Subcutaneous abdominal adipose tissue (tissue), 5 donors: ENCODE measurements at regions not wholly inside any gene's neighbourhood (a gene's known extent, or its start where the extent isn't known, plus 50 kb on each side); places are given as distances from the start of the nearest gene placed in this dataset.

ENCODE experiments used
- H3K27ac ChIP-seq: one replicate; pipeline ENCODE4 v1.7.0; 2013; ENCODE audit warnings: low read depth, mild to moderate bottlenecking, inconsistent platforms, low read length, moderate library complexity
- H3K27me3 ChIP-seq, 5 donors: one replicate each; pipeline ENCODE4 v1.7.0; 2013; ENCODE audit warnings: low read length in 5 of 5, inconsistent platforms in 1 of 5; ENCODE audit not compliant: control insufficient read depth in 5 of 5, insufficient read depth in 4 of 5
- H3K36me3 ChIP-seq, 5 donors: one replicate each; pipeline ENCODE4 v1.7.0; 2013; ENCODE audit warnings: low read length in 5 of 5; ENCODE audit not compliant: control insufficient read depth in 5 of 5, insufficient read depth in 5 of 5
- H3K4me1 ChIP-seq, 5 donors: one replicate each; pipeline ENCODE4 v1.7.0; 2013; ENCODE audit warnings: low read length in 5 of 5, mild to moderate bottlenecking in 3 of 5, moderate library complexity in 1 of 5; ENCODE audit not compliant: control insufficient read depth in 5 of 5, insufficient read depth in 5 of 5
- H3K4me3 ChIP-seq, 5 donors: one replicate each; pipeline ENCODE4 v1.7.0; 2013; ENCODE audit warnings: low read length in 5 of 5, low read depth in 1 of 5
- H3K9ac ChIP-seq, 5 donors: one replicate each; pipeline ENCODE4 v1.7.0; 2013; ENCODE audit warnings: low read length in 5 of 5, mild to moderate bottlenecking in 4 of 5, moderate library complexity in 3 of 5
- H3K9me3 ChIP-seq, 5 donors: one replicate each; pipeline ENCODE4 v1.7.0; 2013; ENCODE audit warnings: low read length in 5 of 5; ENCODE audit not compliant: control insufficient read depth in 5 of 5
- donor health status: healthy.
- donor health status: healthy.
- donor health status: healthy.
- donor health status: healthy.
- donor health status: healthy.

DNA sequence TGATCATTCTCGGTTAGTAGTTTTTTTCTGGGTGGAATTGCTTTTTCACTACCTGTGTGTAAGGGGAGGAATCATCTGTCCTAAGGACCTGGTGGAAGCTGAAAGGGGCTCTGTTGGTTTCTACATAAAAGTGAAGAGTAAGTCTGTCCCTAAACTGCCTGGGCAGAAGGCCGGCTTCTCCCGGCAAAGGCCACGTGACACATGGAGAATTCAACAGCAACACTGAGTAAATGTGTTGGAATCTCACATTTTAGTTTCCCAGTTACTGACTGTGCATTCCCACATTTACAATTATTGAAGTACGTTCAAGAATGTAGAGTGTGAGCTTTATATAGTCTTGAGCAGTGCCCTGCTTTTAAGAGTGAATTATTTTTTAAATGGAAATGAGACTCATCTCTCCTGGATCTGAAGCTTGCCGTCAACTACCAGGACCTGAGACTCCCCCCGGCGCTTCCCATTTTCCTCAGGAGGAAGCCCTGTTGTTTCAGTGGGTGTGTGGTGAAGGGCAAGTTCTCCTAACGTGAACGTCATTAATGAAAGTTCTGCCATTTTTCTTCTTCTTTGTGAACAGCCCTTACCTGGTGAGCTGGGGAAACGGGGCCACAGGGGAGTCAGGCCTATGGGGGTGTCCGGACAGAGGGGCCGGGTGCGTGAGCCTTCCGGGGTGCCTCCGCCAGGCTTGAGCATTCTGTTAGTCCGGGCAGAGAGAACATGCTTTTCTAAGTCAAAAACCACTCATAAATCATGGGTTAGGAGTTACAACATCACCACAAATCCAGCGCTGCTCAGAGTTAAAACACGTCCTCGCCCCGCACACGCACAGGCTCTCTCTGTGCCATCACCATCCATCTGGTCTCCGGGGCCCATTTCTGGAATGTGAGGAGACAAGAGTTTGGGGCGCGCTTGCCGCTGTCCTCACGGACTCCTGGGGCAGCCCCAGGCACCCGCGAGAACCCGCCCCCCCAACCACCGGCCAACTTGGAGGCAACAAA, 56.6 kb upstream of the SMOC2 start:
- H3K27ac ChIP-seq, result peak overlapping the region; percentile 65
- H3K9ac ChIP-seq, result no peak overlapping the region
- H3K9me3 ChIP-seq, result peaks cover 0 to 5% (median 0%) of the 10 kb centered on the region in 5 donors
- peak overlapping the region in 3 of 5 donors; percentile 32 to 37 (median 32) for H3K4me3 ChIP-seq
- peaks cover 0 to 2% (median 0%) of the 10 kb centered on the region in 5 donors for H3K27me3 ChIP-seq
- H3K4me1 ChIP-seq, result peaks cover 8 to 24% (median 18%) of the 10 kb centered on the region in 5 donors
- H3K36me3 ChIP-seq, result no peaks in the 10 kb centered on the region

DNA sequence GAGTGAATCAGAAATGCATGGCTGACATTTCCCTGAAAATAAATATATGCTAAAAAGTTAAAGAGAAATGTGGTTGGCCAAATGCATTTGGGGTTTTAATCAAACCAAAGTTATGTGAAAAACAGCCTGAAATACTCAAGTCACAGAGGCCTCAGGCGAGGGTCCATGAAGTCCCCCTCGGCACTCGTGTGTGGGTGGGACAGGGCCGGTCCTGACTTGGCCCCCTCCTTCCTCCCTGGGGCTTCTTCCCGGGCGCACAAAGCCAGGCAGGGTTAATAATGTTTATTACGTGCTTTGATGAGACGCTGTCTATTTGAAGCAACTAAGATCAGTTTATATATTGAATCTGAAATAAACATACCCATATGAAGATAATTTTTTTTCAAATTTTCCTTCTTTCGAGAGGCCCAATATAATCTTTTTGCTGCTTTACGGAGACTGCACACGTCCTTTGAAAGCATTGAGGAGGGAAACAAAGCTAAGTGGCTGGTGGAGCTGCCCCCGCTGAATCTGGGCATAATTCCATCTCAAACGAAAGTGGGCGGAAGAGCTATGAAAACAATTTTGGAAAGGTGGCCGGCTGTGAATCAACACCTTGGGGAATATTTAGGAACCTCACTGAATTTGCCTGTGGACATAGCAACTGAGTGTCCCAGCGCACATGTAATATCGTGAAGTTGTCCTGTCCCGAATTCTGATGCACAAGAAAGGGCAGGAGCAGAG, 55.8 kb upstream of the SMOC2 start:
- H3K4me3 ChIP-seq, result peak overlapping the region in 1 of 5 donors; percentile 37
- no peak overlapping the region for H3K9ac ChIP-seq
- peaks cover 8 to 24% (median 18%) of the 10 kb centered on the region in 5 donors for H3K4me1 ChIP-seq
- no peaks in the 10 kb centered on the region for H3K36me3 ChIP-seq
- H3K9me3 ChIP-seq, result peaks cover 0 to 5% (median 0%) of the 10 kb centered on the region in 5 donors
- H3K27ac ChIP-seq, result peak overlapping the region; percentile 65
- peaks cover 0 to 2% (median 0%) of the 10 kb centered on the region in 5 donors for H3K27me3 ChIP-seq

DNA sequence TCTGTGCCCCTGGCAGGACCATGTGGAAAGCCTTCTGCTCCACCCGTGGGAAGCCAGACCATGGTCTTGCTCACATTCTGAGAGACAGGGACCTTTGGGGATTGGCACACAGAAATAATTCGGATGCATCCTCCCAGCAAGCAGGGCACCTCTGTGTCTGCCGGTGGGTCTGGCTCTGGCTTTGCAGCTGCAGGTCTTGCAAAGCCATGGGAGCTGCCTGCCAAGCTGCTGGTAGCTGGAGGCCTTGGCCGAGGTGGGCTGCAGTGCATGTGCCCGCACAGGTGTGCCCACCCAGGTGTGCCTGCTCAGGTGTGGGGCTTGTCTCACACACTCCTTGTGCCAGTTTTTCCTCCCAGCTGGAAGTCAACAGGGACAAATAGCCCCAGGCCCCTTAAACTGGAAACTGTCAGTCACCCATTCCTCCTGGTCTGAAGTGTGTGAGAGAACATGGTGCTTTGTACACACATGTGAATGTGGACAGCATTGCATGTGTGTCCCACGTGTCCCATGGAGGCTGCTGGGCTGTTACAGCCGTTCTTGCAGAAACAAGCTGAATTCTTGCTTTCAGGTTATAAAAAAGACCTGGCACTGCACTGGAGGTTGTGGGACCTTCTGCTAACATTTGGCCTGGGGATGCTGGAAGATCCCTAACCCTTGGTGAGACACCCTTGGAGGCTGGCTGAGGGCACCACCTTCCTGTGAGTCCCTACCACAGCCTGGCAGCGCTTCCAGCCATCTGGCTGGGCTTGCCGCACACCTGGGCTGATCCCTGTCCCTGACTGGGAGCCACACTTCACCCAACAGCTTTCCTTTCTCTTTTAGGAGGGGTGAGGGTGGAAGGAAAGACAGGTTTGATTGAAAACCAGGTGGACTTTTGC, 54.9 kb upstream of the SMOC2 start:
- Histone ChIP-seq H3K27me3 (peaks cover 0 to 7% (median 3%) of the 10 kb centered on the region in 5 donors), H3K9me3 (peaks cover 0 to 5% (median 0%) of the 10 kb centered on the region in 5 donors), H3K9ac (no peak overlapping the region), H3K27ac (no peak overlapping the region), H3K4me3 (no peak overlapping the region), H3K36me3 (no peaks in the 10 kb centered on the region), H3K4me1 (peaks cover 4 to 24% (median 18%) of the 10 kb centered on the region in 5 donors)

DNA sequence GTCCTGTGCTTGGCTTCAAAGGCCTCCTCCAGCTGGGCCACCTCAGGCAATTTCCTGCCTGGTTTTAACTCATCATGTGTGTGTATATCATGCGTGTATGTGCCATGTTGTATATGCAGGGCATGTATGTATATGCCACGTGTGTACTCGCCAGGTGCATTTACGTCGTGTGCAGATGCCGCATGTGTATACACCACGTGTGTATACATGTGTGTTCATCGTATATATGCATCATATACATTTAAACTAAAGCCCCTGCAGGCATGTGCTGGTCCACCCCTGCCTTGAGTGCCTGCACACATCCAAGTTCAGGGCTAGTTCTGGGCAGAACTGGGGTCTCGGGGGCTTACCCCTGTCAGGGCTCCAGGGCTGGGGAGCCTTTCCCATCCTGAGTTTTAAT, 54.0 kb upstream of the SMOC2 start:
- no peaks in the 10 kb centered on the region for H3K36me3 ChIP-seq
- H3K4me1 ChIP-seq, result peaks cover 4 to 24% (median 18%) of the 10 kb centered on the region in 5 donors
- H3K4me3 ChIP-seq, result no peak overlapping the region
- H3K27me3 ChIP-seq, result peaks cover 0 to 11% (median 5%) of the 10 kb centered on the region in 5 donors
- H3K9me3 ChIP-seq, result peaks cover 0 to 5% (median 0%) of the 10 kb centered on the region in 5 donors
- H3K27ac ChIP-seq, result no peak overlapping the region
- H3K9ac ChIP-seq, result no peak overlapping the region

DNA sequence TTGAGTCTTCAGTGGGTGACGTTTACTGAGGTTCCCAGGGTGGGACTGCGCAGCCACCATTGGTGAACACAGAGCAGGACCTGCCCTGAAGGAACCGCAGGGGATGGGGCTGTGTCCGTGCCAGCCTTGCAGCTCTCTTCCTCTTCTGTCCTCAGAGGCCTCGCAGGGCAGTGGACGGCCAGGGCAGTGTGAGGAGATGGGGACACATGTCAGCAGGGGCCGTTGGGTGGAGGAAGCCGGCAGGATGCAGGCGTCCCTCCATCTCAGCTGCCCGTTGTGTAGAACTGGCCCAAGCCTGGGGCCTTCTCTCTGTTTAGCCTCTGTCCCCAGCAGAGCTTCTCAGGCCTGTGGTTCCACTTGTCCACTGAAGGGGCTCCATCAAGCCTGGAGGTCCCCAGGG, 53.6 kb upstream of the SMOC2 start:
- Histone ChIP-seq H3K9ac (no peak overlapping the region), H3K4me1 (peaks cover 4 to 24% (median 18%) of the 10 kb centered on the region in 5 donors), H3K36me3 (no peaks in the 10 kb centered on the region), H3K9me3 (peaks cover 0 to 5% (median 0%) of the 10 kb centered on the region in 5 donors), H3K27me3 (peaks cover 0 to 11% (median 5%) of the 10 kb centered on the region in 5 donors), H3K4me3 (no peak overlapping the region), H3K27ac (no peak overlapping the region)

DNA sequence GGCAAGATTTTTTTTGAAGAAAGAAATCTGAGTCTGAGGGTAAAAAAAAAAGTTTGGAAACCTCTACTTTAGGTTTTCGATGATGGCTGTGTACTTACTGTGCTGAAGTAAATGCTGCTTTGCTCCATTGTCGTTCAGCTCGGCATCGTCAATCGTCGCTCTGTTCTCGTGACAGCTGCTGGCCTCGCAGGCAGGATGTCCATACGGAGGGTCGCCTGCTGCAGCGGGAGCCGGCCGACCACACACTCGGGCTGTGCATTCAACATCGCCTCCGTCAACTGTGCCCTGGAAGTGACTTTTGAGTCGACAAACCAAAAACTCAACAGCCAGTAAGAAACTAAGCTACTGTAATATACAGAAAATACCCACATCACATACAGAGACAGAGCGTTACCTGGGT, 53.1 kb upstream of the SMOC2 start:
- Histone ChIP-seq H3K36me3 (no peaks in the 10 kb centered on the region), H3K4me3 (no peak overlapping the region), H3K27me3 (peaks cover 0 to 11% (median 5%) of the 10 kb centered on the region in 5 donors), H3K9ac (no peak overlapping the region), H3K4me1 (peaks cover 4 to 24% (median 18%) of the 10 kb centered on the region in 5 donors), H3K27ac (no peak overlapping the region), H3K9me3 (peaks cover 0 to 5% (median 0%) of the 10 kb centered on the region in 5 donors)

DNA sequence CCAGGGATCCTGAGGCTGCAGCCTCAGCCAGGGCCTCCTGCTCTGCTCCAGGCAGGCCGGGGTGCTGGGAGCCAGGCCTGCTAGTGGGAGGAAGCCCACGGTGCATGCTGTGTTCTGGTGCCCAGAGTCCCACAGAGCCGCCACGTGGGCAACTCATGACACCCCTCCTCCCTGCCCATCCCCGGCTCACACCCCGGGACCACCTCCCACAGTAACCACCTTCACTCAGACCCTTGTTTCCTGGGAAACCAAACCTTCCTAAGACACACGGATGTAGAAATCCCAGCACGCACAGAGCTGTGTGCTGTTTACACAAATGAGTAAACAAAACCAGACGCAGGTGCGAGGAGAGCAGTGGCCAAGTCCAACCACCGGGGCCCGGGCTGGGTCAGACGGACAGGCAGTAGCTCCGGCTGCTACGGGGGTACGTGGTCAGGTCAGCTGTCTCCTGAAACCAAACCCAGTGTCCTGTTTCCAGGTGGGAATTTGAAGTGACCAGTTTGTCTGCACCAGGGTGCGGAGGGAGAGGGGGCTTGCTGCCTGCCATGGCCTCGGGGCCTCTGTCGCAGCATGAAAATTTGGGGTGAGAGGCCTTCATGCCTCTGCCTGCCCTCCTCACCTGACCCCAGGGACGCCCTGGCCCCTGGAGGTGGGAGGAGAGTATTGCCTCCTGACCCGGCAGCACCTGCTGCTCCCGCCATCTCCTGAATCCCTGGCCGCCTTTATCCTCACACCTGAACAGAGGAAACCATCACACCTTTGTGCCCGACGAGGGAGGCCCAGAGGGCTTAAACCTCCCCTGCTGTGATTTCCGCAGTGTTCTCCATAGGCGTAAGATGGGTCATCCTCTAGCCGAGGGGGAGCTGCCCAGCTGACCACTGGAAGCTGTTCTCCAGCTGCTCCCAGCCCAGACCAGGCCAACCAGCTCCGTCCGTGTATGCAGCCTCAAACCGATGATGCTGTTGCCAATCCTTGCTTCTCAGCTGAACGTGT, 52.0 kb upstream of the SMOC2 start:
- Histone ChIP-seq H3K27ac (no peak overlapping the region), H3K9ac (no peak overlapping the region), H3K9me3 (no peaks in the 10 kb centered on the region), H3K4me1 (peaks cover 3 to 23% (median 18%) of the 10 kb centered on the region in 5 donors), H3K4me3 (no peak overlapping the region), H3K27me3 (peaks cover 0 to 11% (median 5%) of the 10 kb centered on the region in 5 donors), H3K36me3 (no peaks in the 10 kb centered on the region)

DNA sequence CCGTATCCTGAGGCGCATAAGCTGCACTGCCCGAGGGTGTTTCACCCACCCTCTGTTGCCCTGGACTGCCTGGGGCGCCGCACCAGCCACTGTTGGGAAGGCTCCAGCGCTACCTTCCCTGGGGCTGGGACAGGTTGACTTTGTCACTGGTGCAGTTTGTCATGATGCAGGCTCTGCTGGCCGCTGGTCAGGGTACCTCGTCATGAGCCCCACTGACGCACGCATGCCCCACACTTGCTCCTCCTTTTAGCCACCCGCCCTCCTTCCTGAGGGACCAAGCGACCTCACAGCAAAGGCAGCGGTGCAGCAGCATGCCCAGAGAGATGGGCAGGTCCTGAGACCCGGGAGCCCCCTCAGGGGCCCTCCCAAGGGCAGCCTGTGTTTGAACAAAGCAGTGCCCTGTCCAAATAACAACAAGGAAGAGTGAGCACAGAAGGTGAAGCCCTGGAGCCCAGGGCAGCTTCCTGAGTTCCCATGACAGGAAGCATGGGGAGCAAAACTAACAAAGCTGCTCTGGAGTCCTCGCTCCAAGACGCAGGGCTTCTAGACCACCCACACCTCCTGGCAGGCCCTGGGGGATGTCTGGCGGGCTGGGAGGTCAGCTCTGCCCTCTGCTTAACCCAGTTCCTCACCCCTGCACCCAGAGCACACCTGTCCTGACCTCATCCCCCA, 50.1 kb upstream of the SMOC2 start:
- H3K36me3 ChIP-seq, result no peaks in the 10 kb centered on the region
- H3K9ac ChIP-seq, result no peak overlapping the region
- H3K9me3 ChIP-seq, result no peaks in the 10 kb centered on the region
- H3K27me3 ChIP-seq, result peaks cover 0 to 11% (median 5%) of the 10 kb centered on the region in 5 donors
- no peak overlapping the region for H3K27ac ChIP-seq
- no peak overlapping the region for H3K4me3 ChIP-seq
- peaks cover 0 to 10% (median 4%) of the 10 kb centered on the region in 5 donors for H3K4me1 ChIP-seq
